HT1080 (cell line): ENCODE measurements at regions not wholly inside any gene's neighbourhood (a gene's known extent, or its start where the extent isn't known, plus 50 kb on each side); places are given as distances from the start of the nearest gene placed in this dataset.
"Not testable (repeated sequence)": the region's sequence is repeated elsewhere in the genome, so short reads cannot be mapped to it uniquely, and the experiment has no call there.

ENCODE experiments used
- DNase-seq: peaks from one replicate; pipeline ENCODE4 v3.0.0-alpha.2; 2015; ENCODE audit warnings: low read depth

DNA sequence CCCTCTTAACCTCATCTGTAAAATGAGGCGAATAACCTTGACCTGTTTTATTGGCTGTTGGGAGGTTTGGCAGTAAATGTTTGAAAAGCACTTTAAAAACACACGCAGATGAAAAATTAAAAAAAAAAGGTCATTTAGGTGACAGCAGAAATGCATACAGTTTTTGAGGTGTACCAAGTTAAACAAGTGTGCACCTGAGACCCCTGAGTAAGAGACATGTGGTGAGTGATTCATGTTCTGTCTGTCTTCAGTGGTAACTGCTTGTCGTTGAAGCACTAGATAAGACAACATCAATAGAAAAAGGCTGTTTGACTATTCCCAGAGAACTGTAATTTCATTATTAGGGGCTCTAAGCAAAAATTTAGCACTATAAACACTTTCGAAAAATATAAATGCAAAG lies 608.4 kb upstream of the PITX2 start:
- peak; percentile 49 for DNase-seq

DNA sequence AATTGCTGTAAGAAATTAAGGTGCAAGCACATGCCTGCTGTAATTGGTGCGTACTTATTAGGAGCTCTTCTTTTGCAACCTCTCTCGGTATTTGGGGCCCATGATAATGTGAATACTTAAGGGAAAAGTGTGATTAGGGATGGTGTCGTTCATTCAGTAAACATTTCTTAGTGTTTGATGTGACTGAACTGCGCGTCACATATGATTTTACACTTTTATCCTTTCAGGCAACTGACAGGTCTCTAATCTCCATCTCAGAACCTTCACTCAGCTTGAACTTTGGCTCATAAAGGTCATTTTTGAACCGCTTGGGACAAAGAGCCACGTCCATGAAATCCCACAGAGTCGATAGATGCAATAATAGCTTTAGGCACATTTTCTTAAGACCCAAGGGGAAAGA lies 612.1 kb upstream of the PITX2 start:
- DNase-seq = no peak

DNA sequence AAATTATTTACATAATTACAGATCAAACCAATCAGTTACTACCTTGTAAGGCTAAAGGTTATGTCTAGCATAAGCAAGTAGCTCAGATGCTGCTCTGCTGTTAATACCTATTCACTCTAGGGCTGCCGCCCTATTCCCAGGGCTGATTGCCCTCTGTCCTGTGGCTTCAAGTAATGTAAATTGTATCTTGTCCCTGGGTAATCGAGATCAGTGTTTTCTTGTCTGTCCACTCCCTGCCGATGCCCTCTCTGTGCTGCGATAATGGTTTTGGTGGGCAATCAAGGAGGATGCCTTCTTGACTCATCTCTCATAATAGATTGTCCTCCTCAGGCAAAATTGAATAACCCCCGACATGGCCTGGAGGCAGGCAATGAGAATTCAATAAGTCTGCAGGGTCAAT lies 641.0 kb upstream of the PITX2 start:
- no peak for DNase-seq

DNA sequence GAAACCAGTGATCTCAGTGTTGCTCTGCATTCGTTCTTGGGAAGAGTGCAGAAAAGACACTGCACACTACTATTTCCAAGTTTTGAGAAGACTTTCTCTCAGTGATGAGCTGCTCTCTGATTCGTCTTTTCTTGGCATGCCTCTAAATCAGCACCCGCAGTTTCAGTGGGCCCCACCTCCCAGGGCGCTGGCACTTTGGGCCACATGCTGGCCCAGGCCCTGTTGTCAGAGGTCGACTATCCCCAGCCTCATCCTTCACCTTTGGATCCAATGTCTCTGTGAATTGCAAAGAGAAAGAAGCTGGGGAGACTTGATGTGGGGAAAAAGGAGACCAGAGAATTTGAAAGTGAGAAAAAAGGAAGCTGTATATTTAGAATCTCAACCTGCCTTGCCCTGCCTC lies 644.1 kb upstream of the PITX2 start:
- DNase-seq = no peak

DNA sequence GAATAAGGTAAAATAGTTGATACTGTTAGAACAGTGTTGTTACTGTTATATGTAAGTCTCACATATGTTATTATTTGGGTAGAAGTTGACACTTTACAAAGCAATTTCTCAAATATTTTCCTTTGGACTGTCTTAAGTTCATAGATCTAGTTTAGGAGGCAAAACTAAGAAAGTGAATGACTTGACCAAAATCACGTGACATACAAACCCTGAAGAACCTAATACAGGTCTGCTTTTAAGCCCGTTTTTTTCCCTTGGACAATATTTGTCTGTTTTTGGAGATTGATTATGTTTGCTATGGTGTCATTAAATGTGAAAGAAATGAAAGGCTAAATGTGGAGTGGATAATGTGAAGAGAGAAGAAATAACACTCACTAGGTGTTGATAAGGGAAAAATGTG lies 644.9 kb upstream of the PITX2 start:
- DNase-seq = no peak

DNA sequence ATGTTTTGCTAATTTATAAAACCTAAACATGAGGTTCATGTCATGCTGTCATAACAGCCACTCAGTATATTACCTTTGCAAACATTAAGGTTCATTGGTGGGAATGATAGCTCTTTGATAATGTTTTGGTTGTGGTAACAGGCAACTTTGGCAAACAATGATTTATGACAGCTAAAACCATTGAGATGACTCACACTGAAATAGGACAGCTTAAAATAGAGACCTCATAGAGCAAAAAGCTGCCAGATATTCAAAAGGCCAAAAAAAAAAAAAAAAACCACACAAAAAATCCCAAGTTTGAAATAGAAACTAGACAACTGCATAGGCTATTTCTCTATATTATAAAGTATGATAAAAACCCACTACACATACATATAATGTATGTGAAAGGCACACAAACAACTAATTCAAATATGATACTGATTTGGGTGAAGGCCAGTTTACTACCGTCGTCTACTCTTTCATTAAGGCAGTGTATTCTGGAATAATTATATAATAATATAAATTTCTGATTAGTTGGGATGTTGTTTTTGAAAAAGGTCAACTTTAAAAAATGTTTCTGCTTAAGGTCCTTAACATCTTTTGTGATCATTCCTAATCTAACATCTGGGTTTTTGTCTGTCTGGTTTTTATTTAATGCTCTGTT lies 646.0 kb upstream of the PITX2 start:
- peak; percentile 65 for DNase-seq

DNA sequence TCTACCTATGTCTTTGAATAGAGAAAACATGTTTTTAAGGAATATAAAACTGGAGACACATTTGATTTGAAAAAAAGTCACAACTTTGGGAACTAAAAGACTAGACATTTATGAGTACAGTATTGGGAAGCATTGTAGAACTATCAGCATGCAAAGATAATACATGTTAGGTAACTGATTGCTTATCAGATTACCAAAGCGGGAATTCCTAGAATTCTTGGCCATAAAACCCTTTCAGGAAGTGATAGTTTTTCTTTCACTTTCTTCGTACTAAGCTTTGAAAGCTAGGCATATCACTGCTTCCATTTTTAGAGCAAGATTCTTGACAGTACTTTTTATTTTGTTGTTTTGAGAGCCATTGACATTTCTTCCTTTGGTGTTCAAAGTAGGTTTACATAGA lies 646.6 kb upstream of the PITX2 start:
- DNase-seq = no peak

DNA sequence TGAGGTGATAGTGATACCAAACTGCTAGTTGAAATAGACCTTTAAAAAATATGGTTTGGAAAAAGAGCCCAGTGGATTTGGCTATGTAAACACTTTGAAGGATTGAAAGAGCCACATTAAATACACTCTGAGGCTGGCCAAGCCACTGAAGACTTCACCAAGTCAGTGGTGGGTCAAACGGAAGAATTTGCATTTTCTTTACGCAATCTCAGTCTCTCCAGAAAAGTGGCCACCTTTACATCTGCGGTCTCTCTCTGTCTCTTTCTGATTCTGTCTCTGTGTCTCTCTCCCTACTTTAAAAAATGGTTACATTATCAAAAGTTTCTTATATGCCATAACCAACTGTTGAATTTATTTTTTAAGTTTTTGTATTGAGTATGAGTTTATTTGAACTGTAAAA lies 651.2 kb upstream of the PITX2 start:
- DNase-seq = no peak

DNA sequence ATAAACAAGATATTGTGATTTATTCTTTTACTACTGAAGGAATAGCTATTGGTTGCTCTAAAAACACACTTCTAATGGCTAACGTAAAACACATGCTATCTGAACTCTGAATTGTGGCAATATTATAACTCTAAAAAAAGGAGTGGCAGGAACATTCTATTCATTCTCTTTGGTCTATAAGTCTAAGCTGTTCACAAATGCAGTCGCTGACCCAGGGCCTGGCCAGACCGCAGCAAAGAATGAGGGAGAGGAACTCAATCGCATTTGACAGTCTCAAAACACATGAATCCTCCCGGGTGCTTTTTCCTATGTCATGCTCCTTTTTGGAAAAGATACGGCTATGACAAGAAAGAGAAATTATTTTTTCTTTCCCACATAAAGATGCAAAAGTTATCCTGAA lies 651.6 kb upstream of the PITX2 start:
- no peak for DNase-seq

DNA sequence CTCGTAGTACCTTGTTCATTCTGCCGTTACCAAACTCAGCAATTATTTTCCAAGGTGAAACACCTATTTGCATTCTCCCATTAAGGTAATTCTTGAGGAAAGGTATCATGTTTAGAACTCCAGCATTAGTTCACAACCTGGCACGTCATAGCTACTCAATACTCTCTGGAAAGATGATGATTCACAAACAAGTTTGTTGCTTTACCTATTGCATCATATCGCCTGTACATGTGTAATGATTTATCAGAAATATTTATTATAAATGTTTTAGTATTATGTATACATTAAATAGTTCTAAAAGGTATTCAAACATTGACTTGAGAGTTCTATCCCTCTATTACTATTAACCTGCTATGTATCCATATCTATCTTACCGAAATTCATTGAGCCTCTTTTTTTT lies 658.3 kb upstream of the PITX2 start:
- no peak for DNase-seq

DNA sequence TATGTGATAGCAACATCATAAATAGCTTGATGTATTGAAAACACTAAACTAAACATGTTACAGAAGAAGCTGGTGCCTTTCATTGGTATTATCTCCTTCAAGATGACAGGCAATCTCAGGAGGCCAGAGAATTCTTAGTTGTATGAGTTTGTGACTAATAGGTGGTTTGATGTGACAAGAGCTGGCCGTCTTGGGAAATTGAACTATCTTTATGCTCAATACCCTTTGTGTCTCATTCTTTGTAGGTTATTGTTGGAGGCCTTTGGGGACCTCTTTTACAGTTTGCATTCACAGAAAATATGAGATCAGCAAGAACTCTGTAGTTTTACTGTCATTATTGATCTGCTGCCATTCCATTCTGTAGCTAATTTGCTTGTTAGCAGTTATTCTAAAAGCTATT lies 659.2 kb upstream of the PITX2 start:
- DNase-seq = no peak

DNA sequence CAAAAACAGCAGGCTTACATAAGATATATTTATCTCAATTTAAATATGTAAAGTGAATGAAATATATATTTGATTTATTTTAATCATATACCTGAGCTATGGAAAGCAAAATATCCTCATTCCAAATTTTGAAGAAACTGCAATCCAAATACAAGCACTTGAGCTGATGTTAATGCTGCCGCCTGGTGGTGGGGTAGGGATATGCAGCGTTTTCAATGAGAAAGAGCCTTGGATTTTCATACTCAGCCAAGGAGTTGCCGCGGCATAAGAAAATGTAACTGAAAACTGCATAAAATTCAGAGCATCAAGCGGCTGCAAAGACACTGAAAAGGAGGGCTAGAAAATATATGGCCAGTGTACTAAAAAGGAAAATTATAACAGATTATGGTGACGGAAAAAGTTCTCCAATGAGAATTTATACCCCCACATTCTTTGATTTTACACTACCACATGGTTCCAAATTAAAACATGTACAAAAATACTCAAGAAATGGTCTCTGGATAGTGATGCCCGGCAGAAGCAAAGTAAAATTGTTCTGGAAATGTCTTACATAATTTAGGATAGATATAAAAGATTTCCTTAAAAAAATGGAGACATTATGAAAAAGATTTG lies 660.3 kb upstream of the PITX2 start:
- peak; percentile 33 for DNase-seq

DNA sequence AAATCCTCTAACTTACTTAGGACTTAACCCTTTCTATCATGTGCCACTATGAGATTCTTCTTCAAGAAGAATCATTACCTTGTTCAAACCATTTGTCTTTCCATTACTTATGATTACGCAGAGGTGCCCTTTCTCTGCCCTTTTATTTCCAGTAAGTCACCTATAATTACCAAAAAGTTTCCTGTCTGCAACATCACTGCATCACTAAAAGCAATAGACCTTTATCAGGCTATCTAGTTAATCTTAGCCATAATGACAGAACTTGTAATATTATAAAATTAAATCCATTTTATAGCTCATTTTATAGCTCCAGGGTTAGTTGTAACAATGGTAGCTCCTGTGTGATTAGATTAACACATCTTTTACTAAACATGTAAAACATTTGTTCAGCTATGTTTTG lies 673.6 kb upstream of the PITX2 start:
- DNase-seq = no peak

DNA sequence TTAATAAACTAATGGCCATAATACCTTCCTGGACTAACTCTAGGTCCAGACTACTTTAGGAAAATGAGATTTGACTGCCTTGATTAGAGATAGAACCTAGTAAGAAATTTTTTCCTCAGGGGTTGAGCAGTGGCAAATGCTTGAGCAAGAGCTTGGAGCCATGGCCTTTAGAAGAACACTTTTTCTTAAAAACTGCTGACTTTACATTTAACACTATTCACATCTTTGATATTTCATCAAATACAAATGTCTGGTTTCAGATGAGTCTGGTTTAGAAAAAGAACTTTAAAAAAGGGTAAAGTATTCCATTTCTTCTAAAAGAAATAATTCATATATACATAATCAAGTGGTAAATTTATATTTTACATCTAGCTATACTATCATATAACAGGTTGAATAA lies 680.9 kb upstream of the PITX2 start:
- DNase-seq = no peak

DNA sequence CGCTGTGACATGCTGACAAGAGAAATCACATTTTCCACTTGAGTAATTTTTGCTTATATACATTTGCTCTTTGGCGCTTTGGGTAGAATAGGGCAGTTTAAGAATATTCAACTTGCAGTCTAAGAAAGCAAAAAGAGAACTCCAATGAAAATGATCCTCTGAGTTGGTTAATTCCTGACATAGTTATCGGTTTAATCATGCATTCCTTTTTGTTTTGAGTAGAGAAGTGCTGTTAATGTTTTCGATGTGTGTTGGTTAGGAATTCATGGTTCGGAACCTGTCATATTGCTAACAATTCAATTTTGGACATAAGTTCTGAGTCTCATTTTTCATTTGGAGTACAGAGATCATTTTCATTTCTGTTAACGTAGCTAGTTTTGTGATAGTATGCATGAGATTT lies 700.6 kb upstream of the PITX2 start:
- DNase-seq = peak; percentile 40

DNA sequence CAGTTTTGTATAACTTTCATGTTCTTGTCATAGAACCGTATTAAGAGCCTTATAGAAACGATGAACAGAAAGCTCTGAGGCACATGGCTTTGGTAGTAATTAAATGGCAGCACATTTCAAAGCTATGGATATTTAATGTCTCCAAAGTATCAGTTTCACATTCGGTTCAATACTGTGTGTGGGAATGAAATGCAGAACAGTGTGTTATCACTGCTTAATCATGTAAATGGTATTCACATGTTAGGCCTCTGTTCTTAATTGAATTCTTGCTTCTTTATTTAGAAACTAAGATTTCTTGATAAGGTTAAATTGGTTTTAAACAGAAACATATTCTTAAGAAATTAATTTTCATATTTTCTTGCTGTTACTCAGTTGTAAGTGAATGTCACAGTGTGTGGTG lies 701.0 kb upstream of the PITX2 start:
- no peak for DNase-seq

DNA sequence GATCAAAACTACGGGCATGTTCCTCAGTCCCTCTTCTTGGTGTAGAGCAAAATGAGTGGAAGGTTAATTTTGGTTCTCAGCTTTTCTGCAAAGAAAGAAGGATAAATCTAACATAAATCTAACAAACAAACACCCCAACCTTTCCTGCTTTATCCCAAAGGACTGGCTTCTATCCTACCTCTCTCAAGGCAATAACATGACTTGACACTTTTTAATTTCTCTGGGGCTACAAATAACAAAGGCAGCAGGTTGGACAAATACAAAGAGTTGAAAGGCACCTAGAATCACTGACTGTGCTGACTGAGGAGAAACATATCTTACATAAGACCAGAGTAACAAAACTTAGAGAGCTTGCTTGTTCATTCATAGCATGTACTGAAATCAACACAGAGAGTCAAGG lies 703.6 kb upstream of the PITX2 start:
- DNase-seq = no peak

DNA sequence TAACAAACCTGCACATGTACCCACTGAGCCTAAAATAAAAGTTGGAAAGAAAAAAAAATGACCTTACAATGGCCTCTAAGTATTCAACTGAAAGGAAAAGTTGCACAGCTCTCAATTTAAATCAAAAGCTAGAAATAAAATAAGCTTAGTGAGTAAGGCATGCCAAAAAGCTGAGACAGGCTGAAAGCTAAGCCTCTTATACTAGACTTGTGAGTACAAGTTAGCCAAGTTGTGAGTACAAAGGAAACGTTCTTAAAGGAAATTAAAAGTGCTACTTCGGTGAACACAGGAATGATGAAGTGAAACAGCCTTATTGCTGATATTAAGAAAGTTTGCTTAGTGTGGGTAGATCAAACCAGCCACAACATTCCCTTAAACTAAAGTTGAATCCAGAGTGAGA lies 707.9 kb upstream of the PITX2 start:
- no peak for DNase-seq

DNA sequence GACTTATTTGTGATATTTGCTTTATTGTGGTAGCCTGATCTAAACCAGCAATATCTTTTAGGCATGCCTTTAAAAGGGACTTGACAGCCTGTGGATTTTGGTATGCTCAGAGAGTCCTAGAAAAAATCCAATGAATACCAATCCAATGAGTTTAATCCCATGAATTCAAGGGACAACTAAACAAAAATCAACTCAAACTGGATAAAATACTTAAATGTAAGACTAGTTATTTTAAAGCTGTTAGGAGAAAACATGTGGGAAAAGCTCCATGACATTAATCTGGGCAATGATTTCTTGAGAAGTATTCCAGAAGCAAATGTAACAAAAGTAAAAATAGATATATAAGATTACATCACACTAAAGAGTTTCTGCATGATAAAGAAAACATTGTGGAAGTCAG lies 711.5 kb upstream of the PITX2 start:
- DNase-seq = no peak

DNA sequence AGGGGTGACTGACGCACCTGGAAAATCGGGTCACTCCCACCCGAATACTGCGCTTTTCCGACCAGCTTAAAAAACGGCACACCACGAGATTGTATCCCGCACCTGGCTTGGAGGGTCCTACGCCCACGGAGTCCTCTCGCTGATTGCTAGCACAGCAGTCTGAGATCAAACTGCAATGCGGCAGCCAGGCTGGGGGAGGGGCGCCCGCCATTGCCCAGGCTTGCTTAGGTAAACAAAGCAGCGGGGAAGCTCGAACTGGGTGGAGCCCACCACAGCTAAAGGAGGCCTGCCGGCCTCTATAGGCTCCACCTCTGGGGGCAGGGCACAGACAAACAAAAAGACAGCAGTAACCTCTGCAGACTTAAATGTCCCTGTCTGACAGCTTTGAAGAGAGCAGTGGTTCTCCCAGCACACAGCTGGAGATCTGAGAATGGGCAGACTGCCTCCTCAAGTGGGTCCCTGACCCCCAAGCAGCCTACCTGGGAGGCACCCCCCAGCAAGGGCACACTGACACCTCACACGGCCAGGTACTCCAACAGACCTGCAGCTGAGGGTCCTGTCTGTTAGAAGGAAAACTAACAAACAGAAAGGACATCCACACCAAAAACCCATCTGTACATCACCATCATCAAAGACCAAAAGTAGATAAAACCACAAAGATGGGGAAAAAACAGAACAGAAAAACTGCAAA lies 714.5 kb upstream of the PITX2 start:
- DNase-seq = not testable (repeated sequence)

DNA sequence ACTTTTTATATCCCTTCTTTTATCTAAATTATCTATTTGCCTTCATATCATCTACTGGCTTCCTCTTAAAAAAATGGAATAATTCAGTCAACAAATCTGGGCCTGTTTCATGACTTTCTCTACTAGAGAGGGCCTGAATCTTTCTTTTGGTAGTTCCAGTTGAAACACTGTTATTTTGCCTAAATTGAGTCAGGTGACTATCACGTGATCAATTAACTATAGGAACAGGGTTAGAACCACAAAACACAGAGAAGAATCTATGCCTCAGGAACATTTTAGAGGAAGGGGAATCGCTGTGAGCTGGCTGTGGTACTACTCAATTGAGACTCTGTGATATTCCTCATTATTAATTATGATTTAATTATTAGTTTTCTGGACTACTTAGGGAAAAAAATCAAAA lies 736.7 kb upstream of the PITX2 start:
- DNase-seq = no peak

DNA sequence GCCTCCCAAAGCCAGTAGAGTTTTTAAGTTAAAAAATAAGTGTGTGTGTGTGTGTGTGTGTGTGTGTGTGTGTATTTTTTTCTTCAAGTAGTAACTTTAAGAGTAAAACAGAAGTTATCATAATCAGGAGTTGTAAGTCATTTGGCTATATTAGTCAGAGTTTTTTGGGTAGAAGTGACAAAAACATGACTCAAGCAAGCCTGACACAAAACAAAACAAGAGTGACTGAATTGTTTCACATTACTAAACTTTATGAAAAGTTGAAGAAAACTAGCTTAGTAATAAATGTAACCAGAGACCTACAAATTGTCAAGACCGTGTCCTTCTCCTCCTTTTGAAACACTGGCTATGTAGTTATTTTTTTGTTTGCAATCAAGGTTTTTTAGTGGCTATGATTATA lies 738.0 kb upstream of the PITX2 start:
- no peak for DNase-seq

DNA sequence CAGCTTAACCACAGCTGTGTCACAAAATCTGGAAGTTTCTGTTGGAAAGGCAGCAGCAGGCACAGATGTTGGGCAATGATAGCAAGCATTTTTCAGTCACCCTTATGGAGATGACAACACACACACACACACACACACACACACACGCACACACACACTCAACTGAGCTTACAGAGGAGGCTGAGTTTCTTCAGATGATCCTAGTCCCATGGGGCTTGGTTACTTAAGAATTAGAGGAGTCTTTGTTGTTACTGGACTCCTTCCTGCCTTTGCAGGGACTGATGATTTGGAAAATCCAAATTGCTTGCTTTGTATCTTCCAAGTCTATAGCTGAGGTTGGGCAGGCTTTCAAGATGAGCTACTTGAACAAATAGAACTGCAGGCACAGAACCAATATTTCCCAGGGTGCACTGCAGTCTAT lies 740.1 kb upstream of the PITX2 start:
- DNase-seq = no peak
